MM.1S (cell line): ENCODE measurements at regions not wholly inside any gene's neighbourhood (a gene's known extent, or its start where the extent isn't known, plus 50 kb on each side); places are given as distances from the start of the nearest gene placed in this dataset.

Source experiments
- CTCF ChIP-seq: fragments of 300-600 bp; sonication (generic); IDR thresholded peaks from 2 replicates; pipeline ENCODE4 v1.5.1; 2016; ENCODE audit warnings: antibody characterized with exemption, low read length, mixed read lengths
- EZH2phosphoT487 ChIP-seq: fragments of 300-600 bp; sonication (generic); IDR thresholded peaks from 2 replicates; pipeline ENCODE4 v1.6.1; 2018; ENCODE audit warnings: antibody characterized with exemption, low read length

- TF ChIP-seq CTCF = no peak
- TF ChIP-seq EZH2phosphoT487 = no peak
Measured at GRCh38 chrX:18042776-18043175, 177.9 kb downstream of the BEND2 start.
